NCI-H2029 treated with DMSO at 0.1 percent for 48 hours (cell line): ENCODE measurements at regions not wholly inside any gene's neighbourhood (a gene's known extent, or its start where the extent isn't known, plus 50 kb on each side); places are given as distances from the start of the nearest gene placed in this dataset.

Source experiments
- DNase-seq: peaks from one replicate; lab custom pipeline; 2025; lab: John Stamatoyannopoulos, UW

DNA sequence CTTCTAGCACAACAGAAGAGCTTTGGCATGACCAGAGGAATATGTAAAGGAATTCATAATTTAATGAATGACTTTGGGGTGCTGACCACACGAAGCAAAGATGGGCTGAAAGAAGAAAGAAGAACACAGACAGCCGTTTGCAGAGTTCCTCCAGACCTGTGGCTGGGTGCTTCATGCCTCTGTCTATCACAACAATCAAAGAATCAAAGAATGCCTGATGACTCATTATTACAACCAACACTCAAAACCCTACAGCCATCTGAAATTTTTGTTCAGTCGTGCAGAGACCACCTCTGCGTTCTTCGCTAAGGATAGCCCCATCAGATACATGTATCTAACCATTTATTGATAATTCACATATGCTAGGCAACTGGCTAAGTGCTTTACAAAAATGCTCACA is 129.0 kb upstream of the PRICKLE2 start:
- DNase-seq = no peak

DNA sequence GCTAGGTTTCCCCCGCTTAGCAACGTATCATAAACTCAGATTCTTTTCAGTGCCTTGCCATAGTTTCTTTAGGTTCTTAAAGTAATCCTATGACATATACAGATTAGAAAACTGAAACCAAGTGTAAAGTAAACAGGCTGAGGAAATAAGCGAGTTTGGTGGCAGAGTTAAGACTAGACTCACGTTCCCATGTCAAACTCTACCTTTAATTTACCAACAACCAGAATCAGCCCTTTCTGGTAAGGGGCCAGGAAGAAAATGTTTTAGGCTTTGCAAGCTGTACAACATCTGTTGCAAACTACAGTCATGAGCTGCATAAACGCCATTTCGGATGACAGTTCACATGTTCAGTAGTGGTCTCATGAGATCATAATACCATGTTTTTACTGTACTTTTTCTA is 128.0 kb upstream of the PRICKLE2 start:
- DNase-seq = no peak

DNA sequence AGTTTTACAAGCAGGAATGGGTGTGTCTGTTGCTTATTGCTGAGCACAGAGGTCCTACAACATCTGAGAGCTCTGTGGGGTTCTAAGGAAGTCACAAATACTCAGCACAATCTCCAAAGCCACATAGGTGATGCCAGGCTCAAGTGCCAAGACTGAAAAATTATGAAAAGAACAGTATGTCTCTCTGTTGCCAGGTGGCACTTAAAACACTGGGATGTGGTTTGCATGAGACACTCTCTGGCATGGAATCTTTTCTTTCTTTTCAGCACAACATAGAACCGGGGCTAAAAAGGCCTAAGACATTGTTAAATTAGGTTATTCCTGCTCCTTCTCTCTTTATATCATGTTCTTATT is 127.3 kb upstream of the PRICKLE2 start:
- DNase-seq = no peak

DNA sequence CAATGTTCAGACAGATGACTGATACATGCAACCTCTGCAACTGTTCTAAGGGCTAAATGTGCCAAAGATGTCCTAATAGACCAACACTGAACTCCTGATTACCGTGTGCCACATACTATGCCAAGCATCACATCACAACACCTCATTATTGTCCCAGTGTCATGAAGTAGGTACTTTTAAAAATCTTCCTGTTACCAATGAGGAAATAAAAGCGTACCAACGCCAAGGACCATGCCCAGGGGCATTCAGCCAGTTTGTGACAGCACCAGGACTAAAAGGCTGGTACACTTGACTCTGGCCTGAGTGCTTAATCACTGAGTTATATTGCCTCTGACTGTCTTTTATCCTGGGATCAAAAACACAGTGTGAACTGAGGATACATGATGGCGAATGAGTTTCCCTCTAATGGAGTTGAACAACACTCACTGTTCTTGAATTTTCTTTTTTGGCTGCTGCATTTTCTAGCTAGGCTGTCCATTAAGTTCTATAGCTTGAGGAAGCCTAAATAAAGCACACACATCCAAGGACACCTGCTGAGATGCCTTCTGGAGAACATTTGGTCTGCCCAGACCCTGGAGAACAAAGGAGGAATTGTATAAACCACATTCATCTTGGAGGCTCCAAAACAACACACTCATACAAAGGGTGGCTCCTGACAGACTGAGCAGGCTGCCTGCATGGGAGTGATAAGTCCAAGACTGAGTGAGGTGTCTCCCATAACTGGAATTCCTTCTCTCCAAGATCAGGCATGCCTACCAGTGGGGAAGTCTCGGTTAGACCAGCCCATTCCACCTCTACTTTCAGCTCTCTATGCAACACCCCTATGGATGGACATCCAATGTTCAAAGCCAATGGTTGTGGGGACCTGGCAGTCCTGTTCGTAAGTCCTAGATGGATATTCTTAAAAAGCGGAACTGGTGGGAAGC is 126.7 kb upstream of the PRICKLE2 start:
- peak; percentile 40 for DNase-seq

DNA sequence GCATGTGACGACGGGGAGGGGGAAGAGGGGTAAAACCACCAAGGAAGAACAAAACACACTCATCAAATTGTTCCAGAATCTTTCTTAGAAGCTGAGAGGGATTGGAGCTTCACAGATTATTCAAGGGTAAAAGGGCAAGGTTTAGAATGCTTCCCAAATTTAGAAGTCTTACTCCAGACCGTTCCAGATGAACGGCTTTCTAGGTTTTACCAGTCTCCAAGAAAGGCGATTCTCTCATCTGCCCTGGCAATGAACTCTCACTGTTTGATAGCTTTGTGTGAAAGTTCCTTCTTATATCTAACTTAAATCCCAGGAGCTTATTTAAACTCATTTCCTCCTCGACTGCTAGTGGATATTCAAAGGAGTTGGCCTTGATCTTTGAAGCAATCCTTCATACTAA is 124.3 kb upstream of the PRICKLE2 start:
- DNase-seq = no peak

DNA sequence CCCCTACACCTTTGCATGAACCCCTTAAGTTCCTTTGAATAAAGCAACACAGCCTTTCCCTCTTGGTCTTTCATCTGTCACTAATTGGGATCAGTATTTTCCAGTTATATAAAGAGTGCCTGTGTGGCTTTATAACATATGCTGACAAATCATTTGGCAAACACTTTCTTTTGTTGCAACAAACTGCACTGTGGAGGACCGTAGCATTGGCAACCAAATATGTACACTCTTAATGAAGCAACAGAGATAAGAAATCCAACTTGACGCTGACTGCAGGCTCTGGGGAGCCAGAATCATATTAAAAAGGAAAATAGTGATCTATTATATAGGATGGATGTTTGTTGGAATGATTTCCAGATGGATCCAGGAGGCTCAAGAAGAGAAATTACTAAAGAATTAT is 120.1 kb upstream of the PRICKLE2 start:
- peak; percentile 36 for DNase-seq

DNA sequence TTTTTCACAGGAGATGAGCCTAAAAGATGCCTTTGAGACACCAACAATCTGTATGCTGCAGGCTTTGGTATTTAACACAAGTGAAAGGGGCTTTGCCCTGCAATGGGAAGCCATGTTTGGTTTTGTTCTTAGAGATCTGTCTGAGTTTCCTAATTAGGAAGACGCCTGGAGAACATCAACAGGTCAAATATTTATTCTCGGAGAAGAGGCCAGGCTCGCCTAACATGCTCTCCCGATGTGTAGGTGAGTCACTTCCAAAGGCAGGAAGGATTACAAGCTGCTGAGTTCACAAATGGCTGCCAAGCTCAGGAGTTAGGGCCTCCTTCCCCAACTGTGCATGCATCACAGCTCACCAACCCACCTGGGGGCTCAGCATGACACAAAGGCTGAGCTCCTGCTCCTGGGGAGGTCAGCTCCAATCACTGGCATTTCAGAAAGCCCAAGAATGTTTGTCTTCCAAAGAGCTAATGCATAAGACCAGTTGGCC is 119.5 kb upstream of the PRICKLE2 start:
- DNase-seq = no peak

DNA sequence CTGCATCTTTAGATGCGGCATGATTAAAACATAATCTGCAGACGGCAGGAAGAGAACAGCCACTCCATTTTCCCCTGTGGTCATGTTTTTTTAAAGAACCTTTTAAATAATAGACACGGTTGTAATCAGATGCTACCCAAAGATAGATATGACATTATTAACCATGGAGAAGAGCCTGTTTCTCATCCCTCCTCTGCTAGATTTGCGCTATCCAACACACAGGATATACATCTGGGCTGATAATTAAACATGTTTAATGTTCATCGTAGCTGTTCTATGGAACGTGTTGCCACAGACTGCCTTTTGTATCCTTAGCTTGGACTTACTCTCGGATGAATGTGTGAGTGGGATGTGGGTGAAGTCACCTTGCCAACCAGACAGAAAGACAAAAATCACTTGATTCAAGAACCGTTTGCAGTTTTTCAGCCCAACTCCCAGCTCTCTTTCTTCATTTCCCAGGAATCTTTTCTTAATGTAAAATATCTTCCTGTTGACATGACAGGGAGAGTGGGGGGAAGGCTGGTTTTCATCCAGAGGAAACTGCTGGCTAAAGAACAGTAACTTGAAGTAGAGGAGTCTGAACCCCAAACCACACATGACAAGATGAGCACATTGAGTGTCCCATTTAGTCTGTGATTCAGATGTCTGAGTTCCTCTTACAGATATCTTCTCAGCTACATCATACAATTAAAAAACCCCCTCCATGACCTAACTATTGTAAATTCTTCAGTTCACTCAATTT is 118.6 kb upstream of the PRICKLE2 start:
- no peak for DNase-seq

DNA sequence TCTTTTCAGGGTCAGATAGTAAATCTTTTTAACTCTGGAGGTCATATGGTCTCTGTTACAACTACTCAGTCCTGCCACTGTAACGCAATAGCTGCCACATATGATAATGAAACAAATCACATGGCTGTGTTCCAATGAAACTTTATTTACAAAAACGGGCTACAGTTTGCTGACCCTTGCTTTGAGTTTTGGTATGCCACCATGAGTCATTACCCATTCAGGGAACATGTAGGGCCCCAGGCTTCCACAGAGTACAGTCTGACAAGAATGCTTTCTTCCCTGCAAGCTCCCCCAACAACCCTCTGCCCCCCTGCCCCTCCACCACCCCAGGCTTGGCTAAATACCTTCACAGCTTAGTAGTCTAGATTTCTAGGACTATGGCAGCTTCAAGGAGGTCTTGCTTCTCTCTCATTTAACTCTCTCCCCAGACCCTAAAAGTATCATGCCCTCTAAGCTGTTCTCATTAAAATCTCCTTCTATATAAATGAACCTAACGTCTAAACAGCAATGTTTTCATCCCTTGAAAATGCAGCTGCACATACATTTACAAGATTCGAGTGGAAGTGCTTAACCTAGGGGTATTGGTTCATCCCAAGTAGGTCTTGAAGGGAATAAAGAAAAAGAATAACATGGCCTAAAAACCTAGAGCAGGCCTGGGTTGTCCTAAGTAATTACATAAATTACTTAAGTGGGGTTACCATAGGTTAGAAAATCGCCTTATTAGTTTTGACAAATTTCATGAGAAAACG is 117.8 kb upstream of the PRICKLE2 start:
- DNase-seq = no peak

DNA sequence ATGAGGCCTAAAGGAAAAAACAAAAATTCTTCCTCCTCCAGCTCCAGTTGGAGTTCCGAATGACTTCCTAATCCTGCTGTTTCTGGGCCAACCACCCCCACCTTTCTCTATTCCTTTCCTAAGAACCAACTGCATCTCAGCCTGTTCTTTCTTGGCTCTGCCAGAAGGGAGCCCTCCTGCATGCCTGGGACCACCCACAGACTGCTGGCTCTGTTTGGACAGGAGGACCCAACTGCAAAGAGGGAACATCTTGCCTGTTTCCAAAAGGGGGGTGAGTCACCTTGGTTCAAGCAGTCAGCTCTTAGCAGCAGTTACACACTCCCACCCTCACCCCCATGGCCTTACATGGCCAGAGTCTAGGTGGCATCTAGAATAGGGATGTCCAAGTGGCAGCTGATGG is 116.0 kb upstream of the PRICKLE2 start:
- DNase-seq = no peak

DNA sequence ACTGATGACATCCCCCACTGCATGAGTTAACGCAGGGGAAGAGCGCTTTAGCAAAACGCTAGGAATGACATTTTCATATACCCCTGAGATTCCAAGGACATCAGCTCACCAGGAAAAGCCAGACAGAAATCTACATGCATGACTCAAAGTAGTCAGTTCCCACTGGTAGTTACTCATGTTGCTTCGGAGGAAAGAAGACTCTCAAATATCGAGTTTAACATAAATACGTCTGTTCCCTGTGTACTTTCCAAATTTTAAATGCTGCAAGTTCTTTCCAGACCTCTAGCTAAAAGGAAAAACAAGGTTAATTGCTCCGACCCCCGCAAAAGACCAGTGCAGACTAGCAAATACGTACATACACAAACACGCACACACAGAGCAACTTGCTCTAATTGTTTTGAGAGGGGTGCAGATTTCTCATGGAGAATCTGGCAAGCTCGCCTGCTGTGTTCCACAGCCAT is 115.4 kb upstream of the PRICKLE2 start:
- no peak for DNase-seq

DNA sequence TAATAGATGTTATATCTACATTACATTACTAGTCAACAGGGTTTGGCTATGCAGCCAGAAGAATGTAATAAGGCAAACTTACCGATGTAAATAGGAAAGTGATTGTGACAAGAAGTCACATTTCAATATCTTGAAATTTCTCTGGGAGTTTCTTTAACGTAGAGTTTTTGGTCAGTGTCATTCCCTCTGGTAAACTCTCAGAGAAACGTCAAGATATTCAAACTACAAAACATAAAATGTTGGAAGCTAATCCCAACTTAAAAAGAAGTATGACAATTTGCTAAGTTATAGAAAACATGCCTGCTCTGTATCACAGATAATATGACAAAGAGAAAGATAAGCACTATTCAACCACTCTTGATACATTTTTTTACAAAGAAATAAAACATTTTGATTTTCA is 111.2 kb upstream of the PRICKLE2 start:
- DNase-seq = no peak

DNA sequence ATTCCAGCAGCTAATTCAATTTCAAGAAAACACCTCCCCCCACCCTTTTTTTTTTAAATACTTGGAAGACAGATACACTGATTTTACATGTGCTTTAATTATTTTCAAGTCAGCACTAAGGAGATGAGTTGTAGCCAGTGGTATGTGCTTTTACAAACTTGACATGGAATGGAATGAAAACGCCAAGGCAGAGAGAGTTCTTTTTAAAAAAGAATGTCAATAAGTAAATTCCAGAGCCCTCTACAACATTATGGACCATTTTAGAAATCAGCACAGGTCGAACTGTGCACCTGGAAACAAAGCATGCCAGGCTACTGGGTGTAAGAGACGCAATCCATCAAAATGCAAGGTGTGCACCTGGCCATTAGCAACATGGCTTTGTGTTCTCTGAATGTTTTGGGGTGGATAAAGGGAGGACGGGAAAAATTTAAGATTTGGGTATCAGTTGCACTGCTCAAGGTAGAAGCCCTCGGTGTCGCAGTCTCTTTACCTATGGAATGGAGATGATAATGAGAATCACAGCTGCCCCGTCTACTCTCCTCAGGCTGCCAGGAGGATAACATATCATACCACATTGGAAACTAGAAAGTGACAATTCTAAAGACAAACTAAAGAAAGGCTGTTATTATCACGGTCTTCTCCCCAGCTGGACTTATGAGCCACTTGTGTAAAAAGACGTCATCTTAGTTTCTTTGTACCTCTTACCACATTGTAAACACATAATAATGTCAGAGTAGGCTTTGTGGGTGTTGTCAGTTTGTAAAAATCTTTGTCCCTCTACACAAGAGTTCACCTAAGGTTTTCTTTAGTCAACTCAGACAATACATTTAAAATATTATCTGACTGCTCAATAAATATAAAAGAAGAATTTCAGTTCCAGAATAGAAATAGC is 107.4 kb upstream of the PRICKLE2 start:
- no peak for DNase-seq

DNA sequence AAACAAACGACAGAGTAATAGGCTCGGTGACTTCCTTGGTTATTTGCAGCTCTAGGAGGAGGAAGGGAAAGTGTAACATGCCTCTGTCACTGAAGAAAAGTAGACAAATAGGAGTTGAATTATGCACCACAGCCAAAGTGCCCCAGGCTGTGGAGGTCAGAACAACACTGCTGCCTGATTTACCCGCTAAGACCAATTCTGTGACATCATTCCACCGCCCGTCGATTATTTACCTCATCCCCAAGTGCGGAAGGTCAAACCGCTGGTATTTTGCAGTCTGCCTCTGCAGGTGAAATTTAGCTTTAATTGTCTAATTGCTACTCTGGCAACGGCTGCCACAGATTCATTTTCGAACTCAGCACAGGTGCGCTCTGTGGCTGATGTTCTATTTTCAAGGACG is 106.3 kb upstream of the PRICKLE2 start:
- no peak for DNase-seq

DNA sequence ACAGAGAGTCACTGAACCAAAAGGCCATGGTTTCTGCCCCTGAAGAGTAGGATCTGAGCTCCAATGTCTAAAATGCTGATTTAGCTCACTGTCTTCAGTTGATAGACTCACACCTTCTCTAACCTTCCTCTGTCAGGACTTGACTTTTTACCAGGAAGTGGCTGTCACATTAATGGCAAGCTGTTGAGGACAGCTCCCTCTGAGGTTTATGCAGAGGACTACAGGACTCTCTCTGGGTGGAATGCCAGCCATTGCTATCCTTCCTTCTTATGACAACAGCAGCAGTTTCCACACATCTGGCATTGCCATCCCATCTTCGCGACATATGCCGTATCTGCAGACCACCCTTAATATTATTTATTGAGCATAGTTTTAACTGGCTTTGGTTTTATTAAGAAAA is 103.8 kb upstream of the PRICKLE2 start:
- DNase-seq = no peak

DNA sequence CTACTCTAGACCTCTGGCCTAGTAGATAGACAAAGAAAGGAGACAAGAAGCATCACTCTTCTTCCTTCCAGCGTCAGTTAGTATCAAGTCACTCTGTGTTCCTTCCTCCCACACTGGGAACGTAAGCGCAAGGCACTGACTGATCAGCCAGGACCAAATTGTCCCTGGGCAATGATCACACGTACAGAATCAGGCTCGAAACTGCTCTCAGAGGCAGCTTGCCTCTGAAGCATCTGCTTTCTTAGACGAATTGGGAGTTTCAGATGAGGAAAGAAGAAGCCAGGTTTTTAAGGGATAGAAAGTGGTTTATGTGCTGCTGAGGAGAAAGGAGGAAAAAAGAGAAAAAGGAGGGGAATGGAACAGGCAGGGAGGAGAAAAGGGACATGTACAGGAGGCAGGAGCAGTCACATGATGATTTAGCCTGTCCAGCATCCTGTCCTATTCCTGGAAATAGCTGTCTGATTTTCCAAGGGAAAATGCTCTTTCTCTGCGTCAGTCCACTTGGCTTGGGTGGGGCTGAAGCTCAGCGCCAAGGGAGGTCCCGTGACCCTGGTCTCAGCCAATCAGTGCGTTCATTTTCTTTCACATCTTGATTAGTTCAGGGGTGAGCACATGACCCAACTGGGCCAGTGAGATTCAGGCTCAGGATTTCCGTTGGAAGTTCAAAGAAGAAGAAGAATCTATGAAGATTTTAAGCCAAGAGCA is 102.0 kb upstream of the PRICKLE2 start:
- DNase-seq = no peak

DNA sequence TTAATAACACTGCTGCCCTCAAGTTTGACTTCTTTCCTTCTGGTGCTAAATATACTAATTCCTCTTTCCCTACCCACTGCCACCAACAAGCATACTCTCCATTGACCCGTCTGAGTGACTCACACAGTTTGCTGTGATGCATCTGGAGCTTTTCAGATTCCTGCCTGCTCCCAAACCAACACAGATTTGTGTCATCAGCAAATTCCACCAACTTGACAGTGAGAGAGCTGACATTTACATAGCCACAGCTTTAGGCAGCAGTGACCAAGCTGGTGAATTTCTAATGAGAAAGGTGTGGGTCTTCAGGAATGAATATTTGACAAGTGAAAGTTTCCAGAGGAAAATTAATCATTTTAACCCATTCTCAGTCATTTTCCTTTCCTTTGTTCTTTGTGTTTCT is 96.5 kb upstream of the PRICKLE2 start:
- no peak for DNase-seq

DNA sequence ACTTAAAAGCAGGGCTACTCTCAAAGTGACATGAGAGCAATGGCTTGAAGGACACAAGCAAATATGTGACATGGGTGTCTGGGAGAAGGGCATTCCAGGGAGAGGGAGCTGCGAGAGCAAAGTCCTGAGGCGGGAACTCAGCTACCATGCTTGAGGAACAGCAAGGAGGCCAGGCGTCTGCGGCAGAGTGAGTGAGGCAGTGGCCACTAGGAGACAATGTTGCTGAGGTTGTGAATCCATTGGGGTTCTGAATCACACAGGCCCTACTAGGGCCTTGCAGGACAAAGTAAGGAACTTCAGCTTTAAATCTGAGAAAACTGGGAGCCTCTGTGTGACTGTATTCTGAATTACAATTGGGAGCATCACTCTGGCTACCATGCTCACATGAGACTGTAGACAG is 94.1 kb upstream of the PRICKLE2 start:
- DNase-seq = no peak

DNA sequence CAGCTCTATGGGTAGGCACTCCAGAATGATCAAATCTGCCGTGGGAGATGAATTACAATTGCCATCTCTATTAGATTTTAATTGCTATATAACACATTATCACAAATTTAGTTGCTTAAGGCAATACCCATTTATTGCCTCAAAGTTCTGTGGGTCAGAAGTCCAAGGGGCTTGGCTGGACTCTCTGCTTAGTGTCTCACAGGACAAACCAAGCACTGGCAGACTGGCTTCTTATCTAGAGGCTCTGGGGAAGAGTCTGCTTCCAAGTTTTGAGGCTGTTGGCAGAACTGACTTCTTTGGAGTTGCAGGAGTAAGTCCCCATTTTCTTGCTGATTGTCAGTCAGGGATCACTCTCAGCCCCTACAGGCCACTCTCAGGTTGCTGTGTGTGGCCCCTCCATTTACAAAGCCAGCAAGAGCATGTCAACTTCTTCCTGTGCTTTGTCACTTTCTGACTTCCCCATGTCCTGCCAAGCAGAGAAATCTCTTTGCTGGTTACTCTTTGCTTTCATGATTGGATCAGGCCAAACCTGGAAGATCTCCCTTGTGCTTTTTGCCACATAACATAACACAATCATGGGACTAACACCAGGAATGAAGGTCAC is 93.5 kb upstream of the PRICKLE2 start:
- DNase-seq = no peak

DNA sequence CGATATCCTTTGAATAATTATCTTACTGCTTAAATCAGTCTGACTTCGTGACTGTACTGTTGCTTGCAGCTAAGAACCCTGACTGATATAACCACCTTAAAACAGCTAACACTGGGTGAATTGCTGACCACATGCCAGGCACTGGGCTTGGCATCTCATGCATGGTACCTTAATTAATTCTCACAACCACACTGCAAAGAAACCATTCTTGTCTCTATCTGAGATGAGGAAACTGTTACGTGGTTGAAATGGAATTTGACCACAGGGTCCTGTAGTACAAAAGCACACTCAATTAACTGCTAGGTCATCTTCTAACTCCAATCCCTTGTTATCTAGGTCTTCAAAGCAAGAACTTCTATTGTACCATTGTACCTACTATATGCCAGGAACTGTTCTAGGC is 92.7 kb upstream of the PRICKLE2 start:
- no peak for DNase-seq
